Upper lobe of left lung (tissue), 6 donors: ENCODE measurements at regions not wholly inside any gene's neighbourhood (a gene's known extent, or its start where the extent isn't known, plus 50 kb on each side); places are given as distances from the start of the nearest gene placed in this dataset.

Source experiments
- ATAC-seq, 2 donors: fragments of 200-7000 bp; cut with Tn5 transposase; one replicate each; pipeline ENCODE4 v1.9.1; 2022; ENCODE audit warnings: mild to moderate bottlenecking in 2 of 2, moderate library complexity in 2 of 2; ENCODE audit not compliant: low FRiP score in 2 of 2
- DNase-seq, 2 donors: peaks; one replicate each; pipeline ENCODE4 v3.0.0-alpha.2; 2019 to 2020
- H3K27ac ChIP-seq, 4 donors: fragments of 200-600 bp; sonication (generic); one replicate each; pipeline ENCODE4 v1.5.1; 2016 to 2019
- H3K27me3 ChIP-seq, 4 donors: fragments of 200-600 bp; sonication (generic); one replicate each; pipeline ENCODE4 v1.5.1; 2017 to 2019
- H3K36me3 ChIP-seq, 4 donors: fragments of 200-600 bp; sonication (generic); one replicate each; pipeline ENCODE4 v1.5.1; 2016 to 2019
- H3K4me1 ChIP-seq, 4 donors: fragments of 200-600 bp; sonication (generic); one replicate each; pipeline ENCODE4 v1.5.1; 2018 to 2019
- H3K4me3 ChIP-seq, 4 donors: fragments of 200-600 bp; sonication (generic); one replicate each; pipeline ENCODE4 v1.5.1; 2017 to 2019; ENCODE audit warnings: mild to moderate bottlenecking in 2 of 4, moderate library complexity in 1 of 4
- H3K9me3 ChIP-seq, 4 donors: fragments of 200-600 bp; sonication (generic); one replicate each; pipeline ENCODE4 v1.5.1; 2018 to 2019
- CTCF ChIP-seq, 6 experiments: fragments of 450-650 bp in 4 of 6; fragments of 200-600 bp in 2 of 6; sonication (generic) in 2 of 6; IDR thresholded peaks; one replicate each; pipeline ENCODE4 v1.5.1; 2016 to 2019; ENCODE audit warnings: antibody characterized with exemption in 6 of 6
- EP300 ChIP-seq, 4 donors: sonication (generic); formaldehyde crosslinking; IDR thresholded peaks; one replicate each; pipeline ENCODE4 v1.5.1; 2017; ENCODE audit warnings: antibody characterized with exemption in 4 of 4, control low read depth in 2 of 4
- POLR2A ChIP-seq, 4 donors: fragments of 450-650 bp; IDR thresholded peaks; one replicate each; pipeline ENCODE4 v1.5.1; 2016 to 2017; ENCODE audit warnings: antibody characterized with exemption in 4 of 4, mild to moderate bottlenecking in 2 of 4
- POLR2AphosphoS5 ChIP-seq, 2 donors: sonication (generic); formaldehyde crosslinking; IDR thresholded peaks; one replicate each; pipeline ENCODE4 v1.5.1; 2017; ENCODE audit warnings: antibody characterized with exemption in 2 of 2
- WGBS, 2 donors: methylation state at CpG; one replicate each; pipeline ENCODE4 v1.1.5; 2017 to 2018; 5-methylcytosine and 5-hydroxymethylcytosine counted together
- donor health status: DM: no; HTN: no; CAD: no; lungs with moderate emphysema.
- donor health status: DM: no; HTN: yes; CAD: no; lungs with severe emphysema.

GRCh38 chr14:58697930-58698642 lies 60.3 kb downstream of the DACT1 start:
- Histone ChIP-seq H3K4me3 (no peak overlapping the region), H3K27me3 (no peaks in the 10 kb centered on the region), H3K9me3 (no peaks in the 10 kb centered on the region), H3K27ac (no peak overlapping the region), H3K36me3 (no peaks in the 10 kb centered on the region), H3K4me1 (peaks cover 0 to 5% (median 0%) of the 10 kb centered on the region in 4 donors)
- WGBS, 2 donors: 52% methylated on average over 4 of the region's 4 CpGs
- no peak for DNase-seq
- no peak for ATAC-seq
- no peak for TF ChIP-seq POLR2AphosphoS5 (IDR thresholded peaks at IDR 0.05)
- no peak for TF ChIP-seq POLR2A (IDR thresholded peaks at IDR 0.05)
- TF ChIP-seq CTCF (IDR thresholded peaks at IDR 0.05): no peak
- no peak for TF ChIP-seq EP300 (IDR thresholded peaks at IDR 0.05)

- ATAC-seq (no peak), DNase-seq (no peak)
- Histone ChIP-seq H3K27ac (no peak overlapping the region), H3K4me3 (no peak overlapping the region), H3K4me1 (peaks cover 0 to 5% (median 0%) of the 10 kb centered on the region in 4 donors), H3K36me3 (no peaks in the 10 kb centered on the region), H3K9me3 (no peaks in the 10 kb centered on the region), H3K27me3 (no peaks in the 10 kb centered on the region)
- 69 to 73% methylated on average over 1 of the region's 1 CpG for WGBS, 2 donors
- TF ChIP-seq EP300 (IDR thresholded peaks at IDR 0.05) (no peak), CTCF (IDR thresholded peaks at IDR 0.05) (no peak), POLR2AphosphoS5 (IDR thresholded peaks at IDR 0.05) (no peak), POLR2A (IDR thresholded peaks at IDR 0.05) (no peak)
Observed at GRCh38 chr14:58699681-58700205, 62.0 kb downstream of the DACT1 start.

GRCh38 chr14:58701156-58701555 lies 63.4 kb downstream of the DACT1 start:
- Histone ChIP-seq H3K36me3 (no peaks in the 10 kb centered on the region), H3K27me3 (no peaks in the 10 kb centered on the region), H3K27ac (no peak overlapping the region), H3K4me1 (peaks cover 0 to 5% (median 0%) of the 10 kb centered on the region in 4 donors), H3K9me3 (no peaks in the 10 kb centered on the region), H3K4me3 (no peak overlapping the region)
- ATAC-seq: no peak
- no peak for DNase-seq
- 78 to 85% methylated on average over 3 of the region's 3 CpGs for WGBS, 2 donors
- no peak for TF ChIP-seq EP300 (IDR thresholded peaks at IDR 0.05)
- TF ChIP-seq POLR2AphosphoS5 (IDR thresholded peaks at IDR 0.05): no peak
- TF ChIP-seq CTCF (IDR thresholded peaks at IDR 0.05): no peak
- TF ChIP-seq POLR2A (IDR thresholded peaks at IDR 0.05): no peak

DNA sequence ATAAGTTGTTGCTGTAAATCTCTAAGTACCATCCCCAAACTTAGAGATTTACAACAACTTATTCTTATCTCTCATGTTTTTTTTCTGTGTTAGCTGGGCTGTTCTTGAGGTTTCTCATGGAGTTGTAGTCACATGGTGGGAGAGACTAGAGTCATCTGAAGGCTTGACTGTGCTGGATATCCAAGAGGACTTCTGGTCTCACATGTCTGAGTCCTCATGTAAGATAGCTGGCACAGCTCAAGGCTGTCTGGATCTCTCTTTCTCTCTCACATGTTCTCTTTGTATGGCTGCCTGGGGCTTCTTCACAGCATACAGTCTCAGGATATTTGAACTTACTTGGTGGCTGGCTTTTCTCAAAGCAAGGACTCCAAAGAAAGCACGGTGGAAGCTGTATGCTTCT lies 63.8 kb downstream of the DACT1 start:
- H3K4me3 ChIP-seq: no peak overlapping the region
- DNase-seq (no peak), ATAC-seq (no peak)
- peaks cover 0 to 5% (median 0%) of the 10 kb centered on the region in 4 donors for H3K4me1 ChIP-seq
- no peak overlapping the region for H3K27ac ChIP-seq
- WGBS, 2 donors: 83 to 87% methylated on average over 1 of the region's 1 CpG
- no peaks in the 10 kb centered on the region for H3K27me3 ChIP-seq
- TF ChIP-seq CTCF (IDR thresholded peaks at IDR 0.05): no peak
- TF ChIP-seq POLR2A (IDR thresholded peaks at IDR 0.05): no peak
- TF ChIP-seq POLR2AphosphoS5 (IDR thresholded peaks at IDR 0.05): no peak
- no peak for TF ChIP-seq EP300 (IDR thresholded peaks at IDR 0.05)
- H3K36me3 ChIP-seq: no peaks in the 10 kb centered on the region
- no peaks in the 10 kb centered on the region for H3K9me3 ChIP-seq
